ENCODE measurements at regions not wholly inside any gene's neighbourhood (a gene's known extent, or its start where the extent isn't known, plus 50 kb on each side); places are given as distances from the start of the nearest gene placed in this dataset.

DNA sequence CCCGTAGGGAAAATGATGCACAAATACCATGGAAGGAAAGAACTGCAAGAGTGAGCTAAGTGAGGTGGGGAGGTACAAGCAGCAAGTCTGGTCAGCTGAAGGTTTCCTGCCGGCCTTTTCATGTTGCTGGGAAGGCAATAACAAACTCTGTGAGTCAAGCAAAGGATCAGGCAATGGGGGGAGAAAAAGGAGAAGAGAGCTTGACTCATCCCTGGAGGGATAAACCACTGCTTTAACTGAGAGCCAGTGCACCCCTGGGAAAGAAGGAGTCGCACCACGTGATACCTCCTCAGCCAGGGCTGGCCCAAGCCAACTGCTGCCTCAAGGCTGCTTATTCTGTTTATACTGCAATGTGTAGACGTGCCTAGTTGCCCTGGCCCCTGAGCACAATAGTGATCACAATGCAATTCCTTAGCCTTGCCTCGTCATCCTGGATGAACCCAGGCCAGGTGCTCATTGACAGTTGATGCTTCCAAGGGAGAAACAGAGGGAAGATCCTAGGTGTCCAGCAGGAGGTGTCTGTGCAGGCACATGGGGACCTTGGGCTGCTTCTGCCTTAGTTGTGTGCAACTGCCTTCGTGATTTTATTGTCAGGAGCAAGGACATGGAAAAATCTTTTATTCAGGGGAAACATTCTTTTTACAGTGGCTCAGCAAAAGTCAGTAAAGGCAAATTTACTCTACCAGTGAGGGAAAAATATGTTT lies 203.0 kb upstream of the TUT7 start:
- no peak for DNase-seq

DNA sequence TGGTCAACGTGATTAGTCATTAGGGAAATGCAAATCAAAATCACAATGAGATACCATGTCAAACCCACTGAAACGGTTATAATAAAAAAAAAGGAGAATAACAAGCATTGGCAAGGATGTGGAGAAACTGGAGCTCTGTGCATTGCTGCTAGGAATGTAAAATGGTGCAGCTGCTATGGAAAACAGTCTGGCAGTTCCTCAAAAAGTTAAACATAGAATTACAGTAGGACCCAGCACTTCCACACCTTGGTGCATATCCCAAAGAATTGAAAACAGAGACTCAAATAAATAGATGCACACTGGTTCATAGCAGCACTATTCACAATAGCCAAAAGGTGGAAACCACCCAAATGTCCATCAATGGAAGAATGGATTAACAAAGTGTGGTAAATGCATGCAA lies 201.5 kb upstream of the TUT7 start:
- DNase-seq, result no peak

DNA sequence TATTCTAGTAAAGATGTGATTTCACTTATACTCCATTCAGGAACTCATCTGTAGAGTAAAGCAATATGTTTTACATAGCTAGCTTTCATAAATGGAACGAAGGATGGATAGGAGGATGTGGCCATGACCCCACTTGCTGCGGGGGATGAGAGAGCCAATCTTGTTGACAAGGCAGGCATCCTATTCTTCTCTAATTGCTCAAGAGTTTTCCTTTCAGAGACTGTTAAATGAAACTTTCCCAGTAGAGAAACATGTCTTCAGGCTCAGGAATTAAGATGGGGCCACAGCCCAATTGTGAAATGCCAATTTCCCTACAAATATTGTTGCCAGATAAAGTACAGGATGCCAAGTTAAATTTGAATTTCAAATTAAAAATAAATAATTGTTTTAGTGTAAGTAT lies 196.2 kb upstream of the TUT7 start:
- DNase-seq, result no peak

DNA sequence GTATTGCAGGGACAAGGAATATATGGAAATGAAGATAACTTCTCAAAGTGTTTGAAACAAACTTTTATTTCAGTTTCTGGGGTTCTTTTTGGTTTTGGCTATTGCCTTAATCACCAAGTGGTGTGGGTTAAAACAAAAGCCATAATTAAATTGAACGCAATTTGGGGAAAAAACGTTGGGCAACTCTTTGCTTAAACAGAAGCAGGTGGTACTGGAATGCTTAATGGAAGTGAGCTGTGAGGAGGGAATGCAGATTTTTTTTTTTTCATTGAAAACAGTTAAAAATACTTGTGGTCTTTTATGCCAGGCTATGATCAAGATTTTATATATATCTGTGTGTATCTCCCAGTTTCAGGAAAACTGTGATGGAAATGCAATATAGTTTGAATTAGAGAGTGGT lies 195.7 kb upstream of the TUT7 start:
- no peak for DNase-seq

DNA sequence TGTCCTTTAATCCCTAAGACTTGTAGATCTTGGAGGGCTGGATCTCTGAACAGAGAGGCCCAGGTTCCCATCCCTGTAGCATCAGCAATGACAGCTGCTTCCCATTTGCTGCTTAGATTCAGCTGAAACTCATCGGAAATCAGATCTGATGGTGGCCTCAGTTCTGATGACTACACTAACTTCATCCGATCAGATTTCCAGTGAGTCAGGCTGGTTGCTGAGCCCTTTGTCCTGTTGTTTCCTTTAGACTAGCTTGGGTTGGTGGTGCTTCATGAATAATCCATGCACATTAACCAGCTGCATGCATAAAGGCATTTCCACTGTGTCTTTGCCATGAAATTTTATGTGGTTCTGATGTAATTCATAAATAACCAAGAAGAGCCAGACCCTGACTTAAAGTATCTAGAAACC lies 195.2 kb upstream of the TUT7 start:
- DNase-seq, result no peak

DNA sequence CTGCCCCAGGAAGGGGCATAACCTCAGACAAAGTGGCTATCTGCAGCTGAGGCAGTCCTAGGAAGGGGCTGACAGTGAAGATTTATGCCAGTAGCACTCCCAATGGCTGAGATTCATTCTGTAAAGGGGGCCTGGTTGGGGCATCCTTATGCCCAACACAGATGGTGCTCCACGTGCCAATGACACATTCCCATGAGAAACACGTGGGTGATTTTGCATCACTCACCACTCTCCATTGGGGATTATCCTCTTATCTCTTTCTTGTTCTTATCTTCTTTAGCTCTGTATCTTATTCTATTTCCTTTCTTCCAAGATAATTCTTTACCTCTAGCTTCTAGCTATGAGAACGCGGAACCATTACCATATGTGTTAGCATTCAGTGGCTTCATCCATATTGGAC lies 194.0 kb upstream of the TUT7 start:
- no peak for DNase-seq

DNA sequence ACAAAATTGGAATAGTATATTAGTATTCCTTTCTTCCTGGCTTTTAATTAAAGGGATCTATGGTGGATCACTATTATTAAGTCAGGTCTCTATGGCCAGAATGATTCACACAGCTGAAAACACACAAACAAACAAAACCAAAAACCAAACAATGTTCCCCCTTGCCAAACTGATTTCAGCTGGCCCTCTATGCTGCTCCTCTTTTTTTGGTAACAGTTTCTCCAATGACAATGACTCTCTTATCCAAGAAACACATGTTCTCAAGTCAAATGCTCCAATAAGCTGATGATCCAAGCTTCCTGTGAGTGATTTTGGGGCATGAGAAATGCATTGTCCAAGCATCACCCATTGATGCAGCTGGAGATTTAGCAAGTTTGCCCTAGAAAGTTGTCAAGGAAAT lies 193.4 kb upstream of the TUT7 start:
- DNase-seq, result no peak

DNA sequence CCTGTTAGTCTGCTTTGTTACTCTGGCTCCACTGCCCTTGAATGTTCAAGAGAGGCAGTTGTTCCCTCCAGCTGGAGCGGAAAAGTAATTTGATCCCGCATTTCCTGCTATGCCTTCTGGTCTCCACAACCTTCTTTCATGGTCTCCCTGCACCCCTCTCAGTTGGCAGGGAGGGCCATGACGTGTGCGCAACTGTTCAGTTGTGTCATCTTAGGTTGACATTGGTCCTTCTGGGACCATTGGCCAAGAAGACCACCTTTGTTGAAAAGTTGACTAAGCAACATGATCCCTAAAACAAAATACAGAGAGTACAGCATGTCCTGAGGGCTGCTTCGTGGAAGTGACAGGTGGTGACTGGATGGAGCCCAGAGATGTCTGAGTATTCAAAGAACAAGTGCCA lies 192.5 kb upstream of the TUT7 start:
- peak; percentile 12 for DNase-seq

DNA sequence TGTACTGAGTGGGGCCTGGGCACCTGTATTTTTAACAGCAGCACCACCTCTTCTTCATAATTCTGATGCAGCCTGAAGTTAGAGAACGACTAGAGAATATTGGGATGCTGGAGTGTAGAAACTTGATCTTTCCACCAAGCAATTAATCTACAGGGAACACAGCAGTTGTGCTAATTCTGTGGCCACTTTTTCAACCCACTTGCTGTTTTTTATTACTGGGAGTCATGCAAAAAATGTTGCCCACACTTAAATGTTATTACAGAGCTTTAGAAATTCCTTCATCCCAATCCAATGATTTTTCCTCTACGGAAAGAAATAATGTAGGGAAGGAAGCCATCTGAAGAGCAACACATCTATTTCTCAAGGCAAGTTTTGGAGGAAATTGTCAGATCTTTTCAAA lies 190.9 kb upstream of the TUT7 start:
- no peak for DNase-seq

DNA sequence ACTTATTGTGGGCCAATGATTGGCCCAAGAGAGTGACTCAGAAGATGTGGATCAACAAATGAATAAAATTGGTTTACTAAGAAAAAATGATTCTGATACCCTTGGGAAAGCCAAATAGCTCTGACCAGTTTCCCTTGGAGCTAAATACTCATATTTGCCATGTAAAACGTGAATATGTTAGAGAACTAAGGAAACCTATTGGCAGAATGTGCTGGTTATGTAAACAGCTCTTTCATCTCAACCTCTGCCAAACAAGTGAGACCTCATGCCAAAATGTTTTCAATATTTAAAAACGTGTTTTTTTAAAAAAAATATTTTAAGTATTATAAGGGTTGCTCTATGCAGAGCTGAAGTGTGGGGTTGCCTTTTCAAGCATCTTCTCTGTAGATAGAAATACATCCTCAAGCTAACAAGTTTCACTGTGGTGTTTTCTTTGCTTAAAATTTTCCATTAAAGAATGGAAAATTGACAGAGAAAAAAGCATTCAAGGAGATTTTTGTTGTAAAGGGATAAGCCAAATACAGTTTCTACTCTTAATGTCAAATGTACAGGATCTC lies 186.9 kb upstream of the TUT7 start:
- DNase-seq, result no peak

DNA sequence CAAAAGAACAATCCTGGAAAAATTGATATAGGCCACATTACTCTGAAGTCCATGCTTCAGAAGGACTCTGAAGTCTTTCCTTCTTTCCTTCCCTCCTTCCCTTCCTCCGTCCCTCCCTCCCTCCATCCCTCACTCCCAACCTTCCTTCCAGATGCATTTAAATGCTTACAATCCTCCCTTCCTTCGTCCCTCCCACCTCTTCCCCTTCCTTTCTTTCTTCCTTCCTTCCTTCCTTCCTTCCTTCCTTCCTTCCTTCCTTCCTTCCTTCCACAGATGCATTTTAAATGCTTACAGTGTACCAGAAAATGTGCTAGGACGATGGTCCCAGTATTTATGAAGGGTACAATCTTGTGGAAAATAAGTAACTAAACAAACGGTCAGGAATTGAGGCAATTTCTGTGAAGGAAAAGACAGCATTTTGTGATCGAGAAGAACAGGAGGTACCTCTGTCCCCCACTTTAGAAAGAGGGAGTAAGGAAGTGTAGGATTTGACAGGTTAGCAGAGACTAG lies 181.3 kb upstream of the TUT7 start:
- no peak for DNase-seq

DNA sequence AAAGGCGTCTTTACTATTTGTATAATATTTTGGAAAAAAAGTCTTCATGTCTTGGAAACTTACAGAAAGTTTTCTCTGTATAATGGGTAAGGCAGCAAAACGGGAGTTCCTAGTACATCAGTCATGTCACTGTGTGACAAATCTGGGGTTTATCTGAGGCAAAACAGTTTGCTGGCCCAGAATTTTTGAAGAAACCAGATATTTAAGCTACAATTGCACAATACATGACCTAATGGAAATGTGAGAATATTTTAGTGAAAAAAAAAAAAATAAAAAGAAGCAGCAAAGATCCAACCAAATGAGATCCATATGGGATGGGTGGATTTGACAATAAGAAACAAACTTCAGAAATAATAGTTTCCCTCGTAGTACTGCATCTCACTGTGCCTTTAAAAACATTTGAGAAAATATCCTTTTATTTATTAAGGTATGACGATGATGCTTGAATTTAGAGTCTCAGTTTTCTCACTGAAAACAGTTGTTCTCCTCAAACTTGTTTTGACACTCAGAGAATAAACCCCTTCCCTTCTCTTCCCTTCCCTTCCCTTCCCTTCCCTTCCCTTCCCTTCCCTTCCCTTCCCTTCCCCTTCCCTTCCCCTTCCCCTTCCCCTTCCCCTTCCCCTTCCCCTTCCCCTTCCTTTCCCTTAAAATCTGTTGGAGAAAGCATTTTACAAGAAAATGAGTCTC lies 180.5 kb upstream of the TUT7 start:
- DNase-seq, result no peak

DNA sequence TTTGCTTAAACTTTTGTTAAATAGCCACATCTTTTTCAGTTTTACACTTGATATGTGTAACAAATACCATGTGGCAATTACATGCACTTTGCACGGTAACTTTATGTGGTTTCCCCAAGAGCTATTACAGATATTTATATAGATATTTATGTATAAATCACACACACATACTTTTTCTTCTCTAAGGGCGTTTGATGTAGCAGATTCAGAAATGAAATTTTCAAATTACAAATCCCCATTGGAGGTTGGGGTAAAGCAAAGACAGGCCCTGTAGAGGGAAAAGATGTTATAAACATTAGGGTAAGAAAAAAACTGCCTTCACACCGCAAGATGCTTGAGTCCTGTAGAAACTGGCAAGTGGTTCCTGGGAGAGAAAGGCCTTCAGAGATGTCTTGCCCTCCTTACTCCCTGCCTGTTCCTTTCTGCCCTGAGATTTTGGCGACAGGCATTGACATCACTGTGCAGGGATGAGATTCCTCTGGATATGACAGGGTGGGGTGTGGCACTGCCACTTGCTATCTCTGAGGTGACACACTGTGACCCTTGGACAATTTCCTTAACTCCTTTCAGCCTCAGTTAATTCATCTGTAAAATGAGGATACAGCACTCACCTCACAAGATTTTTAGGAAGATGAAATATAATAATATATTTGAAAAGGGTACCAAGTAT lies 177.9 kb upstream of the TUT7 start:
- no peak for DNase-seq

DNA sequence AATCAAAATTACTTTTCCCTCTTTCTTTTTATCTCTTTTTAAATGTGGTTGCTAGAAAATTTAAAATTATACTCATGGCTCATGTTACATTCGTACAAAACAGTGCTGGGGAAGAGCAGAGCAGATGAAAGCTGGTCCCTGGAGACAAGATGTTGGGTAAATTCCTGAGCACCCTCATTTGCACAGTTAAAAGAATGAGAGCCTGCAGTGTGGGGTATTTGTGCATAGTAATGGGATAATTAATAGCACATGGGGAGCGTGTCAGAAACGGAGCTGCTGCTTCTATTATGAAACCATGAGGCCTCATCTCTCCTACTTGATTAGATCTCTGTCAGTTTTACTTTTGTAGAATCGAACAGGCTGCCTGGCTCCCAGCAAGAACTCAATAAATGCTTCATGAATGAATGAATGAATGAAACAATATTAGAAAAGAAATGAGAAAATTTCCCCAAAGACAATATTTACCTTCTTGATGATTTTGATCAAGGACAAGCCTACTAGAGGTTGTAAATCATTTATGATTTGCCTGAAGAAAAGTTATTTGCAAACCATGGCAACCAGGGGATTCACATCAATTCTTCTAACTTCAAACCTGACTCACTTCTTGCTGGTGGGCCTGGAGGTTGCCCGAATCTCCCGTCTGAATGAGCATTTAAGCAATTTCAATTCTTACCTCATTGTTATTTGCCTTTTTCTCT lies 177.2 kb upstream of the TUT7 start:
- no peak for DNase-seq

DNA sequence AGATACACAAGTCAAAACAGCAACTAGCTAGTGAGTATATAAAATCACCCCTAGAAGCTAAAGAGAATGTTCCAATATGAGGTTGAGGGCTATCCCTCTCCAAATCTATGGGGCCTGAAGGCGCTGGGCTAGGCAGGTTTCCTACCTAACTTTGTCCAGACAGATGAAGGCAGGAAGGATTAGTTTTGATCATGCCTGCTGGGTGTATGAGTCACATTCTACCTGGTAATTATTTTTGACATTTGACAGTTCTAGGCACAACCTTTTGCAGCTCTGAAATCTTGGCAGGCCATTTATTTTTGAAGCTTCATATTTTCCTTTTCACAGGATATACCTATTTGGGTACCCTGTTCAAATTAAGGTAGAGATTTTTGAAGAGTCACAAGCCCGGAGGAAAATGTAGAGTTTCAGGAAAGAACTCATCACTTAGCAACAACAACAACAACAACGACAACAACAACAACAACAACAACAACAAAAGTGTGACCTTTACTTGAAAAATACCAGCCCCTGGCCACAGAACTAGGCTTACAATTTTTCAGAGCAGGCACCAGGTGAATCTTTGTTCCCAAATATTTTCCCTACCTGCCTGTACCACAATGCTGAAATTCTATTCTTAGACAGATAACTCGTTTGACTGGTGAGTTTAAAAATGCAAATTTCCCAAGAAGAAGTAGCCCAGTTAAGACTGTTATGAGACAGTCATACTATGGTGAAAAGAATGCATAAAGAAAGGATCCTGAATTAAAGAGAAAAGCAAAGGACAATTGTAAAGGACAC lies 175.5 kb upstream of the TUT7 start:
- no peak for DNase-seq

DNA sequence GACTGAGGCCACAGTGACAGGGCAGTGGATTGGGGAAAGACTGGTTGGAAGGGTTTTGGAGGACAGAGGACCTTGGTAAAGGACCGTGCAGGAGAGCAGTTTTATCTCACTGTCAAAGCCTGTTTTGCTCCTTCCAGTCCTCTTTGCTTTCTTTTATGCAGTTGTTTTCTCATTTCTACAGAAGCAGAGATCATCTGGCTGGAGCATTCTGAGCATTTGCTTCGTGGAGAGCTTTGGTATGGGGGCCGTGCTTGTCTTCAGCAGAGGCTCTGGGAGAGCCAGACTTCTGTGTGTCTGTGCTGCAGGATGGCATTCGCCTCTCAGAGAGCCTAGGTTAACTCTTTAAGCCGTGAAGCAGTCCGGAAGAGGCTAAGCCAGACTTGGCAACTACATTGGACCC lies 171.8 kb upstream of the TUT7 start:
- no peak for DNase-seq

DNA sequence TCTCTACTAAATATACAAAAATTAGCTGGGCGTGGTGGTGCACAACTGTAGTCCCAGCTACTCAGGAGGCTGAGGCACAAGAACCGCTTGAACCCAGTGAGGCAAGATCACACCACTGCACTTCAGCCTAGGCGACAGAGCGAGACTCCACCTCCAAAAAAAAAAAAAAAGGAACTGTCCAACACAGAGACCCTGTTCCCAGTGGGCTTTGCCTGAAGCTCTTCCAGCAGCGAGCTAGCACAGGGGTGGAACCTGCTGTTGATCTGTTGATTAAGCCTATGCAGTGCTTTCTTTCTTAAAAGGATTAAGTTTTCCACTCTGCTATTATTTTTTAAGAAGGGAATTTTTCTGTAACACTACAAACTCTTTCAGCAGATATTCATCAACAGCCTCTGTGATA lies 171.0 kb upstream of the TUT7 start:
- no peak for DNase-seq

DNA sequence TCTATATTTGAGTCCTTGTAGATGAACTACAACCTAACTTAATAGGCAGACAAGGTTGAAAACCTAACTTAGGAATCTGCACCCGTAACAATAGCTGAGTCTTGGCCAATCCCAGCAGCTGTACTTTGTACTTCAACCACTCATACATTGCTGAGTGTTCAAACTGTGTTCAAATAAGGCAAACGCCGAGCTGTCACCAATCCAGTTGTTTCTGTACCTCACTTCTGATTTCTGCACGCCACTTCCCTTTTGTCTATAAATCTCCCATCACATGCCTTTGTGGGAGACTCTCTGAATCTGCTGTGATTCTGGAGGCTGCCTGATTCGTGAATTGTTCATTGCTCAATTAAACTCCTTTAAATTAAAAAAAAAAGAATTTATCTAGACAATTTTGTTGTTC lies 167.8 kb upstream of the TUT7 start:
- DNase-seq, result no peak

DNA sequence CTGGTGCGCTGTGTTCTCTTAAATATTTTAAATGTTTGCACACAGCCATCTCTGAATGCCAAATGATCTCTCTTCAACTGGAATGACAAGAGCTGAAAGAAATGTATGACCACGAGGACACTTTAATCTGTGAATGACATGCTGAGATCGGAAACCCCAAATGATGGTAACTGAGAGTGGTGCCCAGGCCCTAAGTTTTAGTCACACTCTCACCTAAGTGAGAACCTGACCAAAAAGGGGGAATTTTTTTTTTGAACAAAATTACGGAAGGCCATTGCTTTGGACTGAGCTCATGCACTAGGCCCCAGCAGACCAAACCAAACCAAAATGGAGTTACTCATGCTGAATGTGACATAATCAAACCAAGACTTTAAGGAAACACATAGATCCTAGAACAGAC lies 167.1 kb upstream of the TUT7 start:
- no peak for DNase-seq

DNA sequence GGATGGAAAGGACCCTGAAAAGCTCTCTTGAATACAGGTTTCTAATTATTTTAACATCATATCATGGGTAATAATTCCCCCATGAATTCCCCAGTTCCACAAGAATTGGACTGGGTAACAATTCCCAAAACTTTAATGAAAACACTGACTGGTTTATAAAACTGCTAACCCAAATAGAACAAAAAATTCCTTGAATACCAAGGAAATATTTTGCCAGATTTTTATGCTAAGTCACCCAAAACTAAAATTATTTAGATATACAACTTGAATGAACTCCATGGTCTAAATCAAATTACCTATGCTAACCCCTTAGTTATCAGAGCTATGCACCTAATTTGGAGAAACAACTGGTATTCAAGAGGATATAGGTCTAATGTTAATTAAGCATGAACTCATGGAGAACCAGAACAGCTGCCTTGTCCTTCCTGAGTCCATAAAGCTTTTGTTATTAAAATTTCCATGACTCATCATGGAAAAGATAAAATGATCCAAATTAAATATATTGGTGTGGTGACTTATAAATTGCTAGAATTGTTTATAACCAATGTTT lies 164.9 kb upstream of the TUT7 start:
- no peak for DNase-seq

DNA sequence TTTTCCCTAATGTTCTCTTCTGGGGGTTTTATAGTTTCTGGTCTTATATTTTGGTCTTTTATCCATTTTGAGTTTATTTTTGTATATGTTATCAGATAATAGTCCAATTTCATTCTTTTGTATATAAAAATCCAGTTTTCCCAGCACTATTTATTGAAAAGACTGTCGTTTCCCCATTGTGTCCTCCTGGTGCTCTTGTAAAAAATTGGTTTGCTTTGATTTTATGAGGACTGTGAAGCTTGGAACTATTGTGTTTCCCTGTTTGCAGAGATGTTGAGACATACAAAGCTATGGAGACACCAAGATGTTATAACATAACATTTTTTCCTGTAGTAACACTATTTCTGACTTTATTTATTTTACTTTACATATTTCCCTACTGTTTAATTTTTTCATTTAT lies 163.3 kb upstream of the TUT7 start:
- no peak for DNase-seq

DNA sequence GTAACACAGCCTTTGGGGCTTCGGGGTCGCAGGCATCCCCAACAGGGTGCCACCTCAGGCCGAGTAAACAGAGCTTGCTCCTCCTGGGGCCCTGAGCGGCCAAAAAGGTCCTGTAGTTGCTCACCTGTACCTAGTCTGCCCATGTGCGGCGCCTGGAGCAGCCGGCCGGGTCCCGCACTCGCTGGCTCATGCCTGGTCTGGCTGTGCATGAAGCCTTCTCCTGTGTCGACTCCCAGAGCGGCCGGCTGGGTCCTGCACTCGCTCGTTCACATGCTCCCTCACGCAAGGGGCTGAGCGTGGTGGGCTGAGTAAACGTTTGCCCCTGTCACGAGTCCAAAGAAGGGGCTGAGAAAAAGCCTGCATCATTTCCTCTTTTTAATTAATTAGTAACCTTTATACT lies 162.4 kb upstream of the TUT7 start:
- DNase-seq, result no peak
